HCT116 (cell line): ENCODE measurements at regions not wholly inside any gene's neighbourhood (a gene's known extent, or its start where the extent isn't known, plus 50 kb on each side); places are given as distances from the start of the nearest gene placed in this dataset.

Source experiments
- EGR1 ChIP-seq: IDR thresholded peaks from 2 replicates; pipeline ENCODE4 v1.6.1; 2012; ENCODE audit warnings: low read depth
- EZH2 ChIP-seq: fragments of 200-600 bp; sonication (generic); IDR thresholded peaks from 2 replicates; pipeline ENCODE4 v1.6.1; 2017; ENCODE audit warnings: antibody characterized with exemption, mixed run types
- EZH2phosphoT487 ChIP-seq: fragments of 200-600 bp; IDR thresholded peaks from 2 replicates; pipeline ENCODE4 v1.6.1; 2018; ENCODE audit warnings: antibody characterized with exemption, borderline replicate concordance
- JUND ChIP-seq: IDR thresholded peaks from 2 replicates; pipeline ENCODE4 v1.6.1; 2012
- POLR2A ChIP-seq: IDR thresholded peaks from 2 replicates; pipeline ENCODE4 v1.7.0; 2011; ENCODE audit warnings: borderline replicate concordance; ENCODE audit not compliant: insufficient read depth, insufficient read length; ENCODE audit errors: extremely low read depth
- POLR2AphosphoS5 ChIP-seq: IDR thresholded peaks from 2 replicates; pipeline ENCODE4 v1.6.1; 2011; ENCODE audit warnings: mild to moderate bottlenecking, low read depth, low read length, moderate library complexity
- RAD21 ChIP-seq: IDR thresholded peaks from 2 replicates; pipeline ENCODE4 v1.6.1; 2012; ENCODE audit warnings: low read depth, mild to moderate bottlenecking
- SIN3A ChIP-seq: IDR thresholded peaks from 2 replicates; pipeline ENCODE4 v1.6.1; 2012; ENCODE audit warnings: low read depth
- TCF7L2 ChIP-seq: IDR thresholded peaks from 2 replicates; pipeline ENCODE4 v1.7.0; 2011; ENCODE audit warnings: borderline replicate concordance, inconsistent platforms; ENCODE audit not compliant: insufficient read depth, insufficient read length; ENCODE audit errors: extremely low read depth
- YY1 ChIP-seq: IDR thresholded peaks from 2 replicates; pipeline ENCODE4 v1.6.1; 2011; ENCODE audit warnings: low read length, low read depth, moderate library complexity, mild to moderate bottlenecking; ENCODE audit not compliant: insufficient replicate concordance; ENCODE audit errors: extremely low read depth
- TF ChIP-seq, protein P1 (sequence below), 3 experiments: fragments of 200-600 bp in 1 of 3; sonication (generic) in 1 of 3; IDR thresholded peaks in 2 of 3; conservative IDR thresholded peaks in 1 of 3; 2 replicates each; pipeline ENCODE4 v1.5.1; 2012 to 2017; ENCODE audit warnings: low read depth in 2 of 3, low read length in 2 of 3, antibody characterized with exemption in 1 of 3, borderline replicate concordance in 1 of 3, control low read depth in 1 of 3, mild to moderate bottlenecking in 1 of 3, mixed read lengths in 1 of 3, mixed run types in 1 of 3, moderate library complexity in 1 of 3; ENCODE audit not compliant: insufficient read depth in 1 of 3
- TF ChIP-seq, protein P2 (sequence below): IDR thresholded peaks from 2 replicates; pipeline ENCODE4 v1.6.1; 2012
- TF ChIP-seq, protein P3 (sequence below): IDR thresholded peaks from 2 replicates; pipeline ENCODE4 v1.6.1; 2012; ENCODE audit warnings: low read depth
- TF ChIP-seq, protein P4 (sequence below): IDR thresholded peaks from 2 replicates; pipeline ENCODE4 v1.6.1; 2012

DNA sequence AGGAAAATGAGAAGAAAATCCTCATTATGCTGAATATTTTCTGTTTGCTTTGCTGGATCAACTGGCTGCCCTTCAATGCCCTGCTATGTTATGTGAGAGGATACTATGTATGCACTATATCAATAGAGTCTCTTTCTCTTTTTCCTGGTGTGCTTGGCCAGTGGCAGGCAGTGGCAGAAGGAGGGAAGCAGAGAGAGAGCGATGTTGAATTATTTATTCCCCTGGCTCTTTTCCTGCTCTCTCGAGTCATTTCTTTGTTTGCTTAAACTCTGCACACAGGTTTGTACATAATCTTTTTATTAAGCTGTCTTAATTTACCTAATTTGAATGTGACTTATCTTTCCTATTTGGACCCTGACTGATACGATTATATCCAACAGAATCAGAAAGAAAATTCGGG, 1727.3 kb downstream of the SUCLG1 start:
- TF ChIP-seq, protein P1, sequence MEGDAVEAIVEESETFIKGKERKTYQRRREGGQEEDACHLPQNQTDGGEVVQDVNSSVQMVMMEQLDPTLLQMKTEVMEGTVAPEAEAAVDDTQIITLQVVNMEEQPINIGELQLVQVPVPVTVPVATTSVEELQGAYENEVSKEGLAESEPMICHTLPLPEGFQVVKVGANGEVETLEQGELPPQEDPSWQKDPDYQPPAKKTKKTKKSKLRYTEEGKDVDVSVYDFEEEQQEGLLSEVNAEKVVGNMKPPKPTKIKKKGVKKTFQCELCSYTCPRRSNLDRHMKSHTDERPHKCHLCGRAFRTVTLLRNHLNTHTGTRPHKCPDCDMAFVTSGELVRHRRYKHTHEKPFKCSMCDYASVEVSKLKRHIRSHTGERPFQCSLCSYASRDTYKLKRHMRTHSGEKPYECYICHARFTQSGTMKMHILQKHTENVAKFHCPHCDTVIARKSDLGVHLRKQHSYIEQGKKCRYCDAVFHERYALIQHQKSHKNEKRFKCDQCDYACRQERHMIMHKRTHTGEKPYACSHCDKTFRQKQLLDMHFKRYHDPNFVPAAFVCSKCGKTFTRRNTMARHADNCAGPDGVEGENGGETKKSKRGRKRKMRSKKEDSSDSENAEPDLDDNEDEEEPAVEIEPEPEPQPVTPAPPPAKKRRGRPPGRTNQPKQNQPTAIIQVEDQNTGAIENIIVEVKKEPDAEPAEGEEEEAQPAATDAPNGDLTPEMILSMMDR (IDR thresholded peaks at IDR 0.05 in 2 of 3, conservative IDR thresholded peaks at IDR 0.05 in 1 of 3; ENCODE audit: borderline replicate concordance in 1 of 3, insufficient read depth in 1 of 3, low read depth in 2 of 3, low read length in 2 of 3): no peak
- TF ChIP-seq POLR2AphosphoS5 (no peak), RAD21 (no peak), POLR2A (no peak), EZH2phosphoT487 (no peak), EZH2 (no peak), YY1 (no peak), JUND (no peak), EGR1 (no peak), SIN3A (no peak), TCF7L2 (no peak)
- TF ChIP-seq, protein P2, sequence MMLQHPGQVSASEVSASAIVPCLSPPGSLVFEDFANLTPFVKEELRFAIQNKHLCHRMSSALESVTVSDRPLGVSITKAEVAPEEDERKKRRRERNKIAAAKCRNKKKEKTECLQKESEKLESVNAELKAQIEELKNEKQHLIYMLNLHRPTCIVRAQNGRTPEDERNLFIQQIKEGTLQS: no peak
- TF ChIP-seq, protein P3, sequence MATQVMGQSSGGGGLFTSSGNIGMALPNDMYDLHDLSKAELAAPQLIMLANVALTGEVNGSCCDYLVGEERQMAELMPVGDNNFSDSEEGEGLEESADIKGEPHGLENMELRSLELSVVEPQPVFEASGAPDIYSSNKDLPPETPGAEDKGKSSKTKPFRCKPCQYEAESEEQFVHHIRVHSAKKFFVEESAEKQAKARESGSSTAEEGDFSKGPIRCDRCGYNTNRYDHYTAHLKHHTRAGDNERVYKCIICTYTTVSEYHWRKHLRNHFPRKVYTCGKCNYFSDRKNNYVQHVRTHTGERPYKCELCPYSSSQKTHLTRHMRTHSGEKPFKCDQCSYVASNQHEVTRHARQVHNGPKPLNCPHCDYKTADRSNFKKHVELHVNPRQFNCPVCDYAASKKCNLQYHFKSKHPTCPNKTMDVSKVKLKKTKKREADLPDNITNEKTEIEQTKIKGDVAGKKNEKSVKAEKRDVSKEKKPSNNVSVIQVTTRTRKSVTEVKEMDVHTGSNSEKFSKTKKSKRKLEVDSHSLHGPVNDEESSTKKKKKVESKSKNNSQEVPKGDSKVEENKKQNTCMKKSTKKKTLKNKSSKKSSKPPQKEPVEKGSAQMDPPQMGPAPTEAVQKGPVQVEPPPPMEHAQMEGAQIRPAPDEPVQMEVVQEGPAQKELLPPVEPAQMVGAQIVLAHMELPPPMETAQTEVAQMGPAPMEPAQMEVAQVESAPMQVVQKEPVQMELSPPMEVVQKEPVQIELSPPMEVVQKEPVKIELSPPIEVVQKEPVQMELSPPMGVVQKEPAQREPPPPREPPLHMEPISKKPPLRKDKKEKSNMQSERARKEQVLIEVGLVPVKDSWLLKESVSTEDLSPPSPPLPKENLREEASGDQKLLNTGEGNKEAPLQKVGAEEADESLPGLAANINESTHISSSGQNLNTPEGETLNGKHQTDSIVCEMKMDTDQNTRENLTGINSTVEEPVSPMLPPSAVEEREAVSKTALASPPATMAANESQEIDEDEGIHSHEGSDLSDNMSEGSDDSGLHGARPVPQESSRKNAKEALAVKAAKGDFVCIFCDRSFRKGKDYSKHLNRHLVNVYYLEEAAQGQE: no peak
- TF ChIP-seq, protein P4, sequence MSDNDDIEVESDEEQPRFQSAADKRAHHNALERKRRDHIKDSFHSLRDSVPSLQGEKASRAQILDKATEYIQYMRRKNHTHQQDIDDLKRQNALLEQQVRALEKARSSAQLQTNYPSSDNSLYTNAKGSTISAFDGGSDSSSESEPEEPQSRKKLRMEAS: no peak
